ENCODE measurements at regions not wholly inside any gene's neighbourhood (a gene's known extent, or its start where the extent isn't known, plus 50 kb on each side); places are given as distances from the start of the nearest gene placed in this dataset.

DNA sequence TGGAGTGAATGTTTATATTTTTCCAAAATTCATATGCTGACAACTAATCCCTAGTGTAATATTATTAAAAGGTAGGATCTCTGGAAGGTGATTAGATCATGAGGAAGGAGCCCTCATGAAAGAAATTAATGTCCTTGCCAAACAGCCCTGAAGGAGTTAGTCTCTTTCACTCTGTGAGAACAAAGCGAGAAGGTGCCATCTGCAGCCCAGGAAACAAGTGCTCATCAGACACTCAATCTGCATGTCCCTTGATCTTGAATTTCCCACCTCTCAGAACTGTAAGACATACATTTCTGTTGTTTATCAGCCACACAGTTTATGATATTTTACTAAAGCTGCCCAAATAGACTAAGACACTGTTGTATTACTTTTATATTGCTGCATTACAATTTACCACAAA lies 1283.4 kb downstream of the PCDH7 start:
- Histone ChIP-seq H3K4me3 (ENCODE audit: low read depth, low read length, poor library complexity, severe bottlenecking) (no peak overlapping the region), H3K27ac (ENCODE audit: low read depth, low read length, poor library complexity, severe bottlenecking) (no peak overlapping the region), H3K9me3 (ENCODE audit: low read depth, low read length, poor library complexity, severe bottlenecking) (no peaks in the 10 kb centered on the region), H3K4me1 (ENCODE audit: insufficient read depth, low read length, poor library complexity, severe bottlenecking) (peaks cover 12% of the 10 kb centered on the region), H3K36me3 (ENCODE audit: insufficient read depth, low read length, poor library complexity, severe bottlenecking) (no peaks in the 10 kb centered on the region), H3K27me3 (replicated peaks; ENCODE audit: insufficient read depth, low read depth, low read length, poor library complexity) (no peaks in the 10 kb centered on the region)
- BruUV-seq (replicated peaks): no TSS peak
- ChIA-PET POLR2A (ENCODE audit: low non-redundant PET) (no interaction called here), CTCF (no interaction called here)
- no peak for TF ChIP-seq CTCF (conservative IDR thresholded peaks at IDR 0.05; ENCODE audit: low read depth, low read length)
- TF ChIP-seq EZH2 (IDR thresholded peaks at IDR 0.05; ENCODE audit: borderline replicate concordance, low read depth, low read length, poor library complexity, severe bottlenecking): no peak
- DNase-seq (ENCODE audit: low spot score): no peak
- intact Hi-C loops (cut with micrococcal nuclease; ENCODE audit: unreplicated experiment): no loop called here

- no peaks in the 10 kb centered on the region for H3K27me3 ChIP-seq (replicated peaks; ENCODE audit: insufficient read depth, low read depth, low read length, poor library complexity)
- H3K9me3 ChIP-seq (ENCODE audit: low read depth, low read length, poor library complexity, severe bottlenecking): no peaks in the 10 kb centered on the region
- DNase-seq (ENCODE audit: low spot score): no peak
- TF ChIP-seq EZH2 (IDR thresholded peaks at IDR 0.05; ENCODE audit: borderline replicate concordance, low read depth, low read length, poor library complexity, severe bottlenecking): no peak
- TF ChIP-seq CTCF (conservative IDR thresholded peaks at IDR 0.05; ENCODE audit: low read depth, low read length): no peak
- H3K36me3 ChIP-seq (ENCODE audit: insufficient read depth, low read length, poor library complexity, severe bottlenecking): no peaks in the 10 kb centered on the region
- H3K27ac ChIP-seq (ENCODE audit: low read depth, low read length, poor library complexity, severe bottlenecking): no peak overlapping the region
- intact Hi-C loops (cut with micrococcal nuclease; ENCODE audit: unreplicated experiment): no loop called here
- ChIA-PET POLR2A (ENCODE audit: low non-redundant PET) (no interaction called here), CTCF (no interaction called here)
- H3K4me3 ChIP-seq (ENCODE audit: low read depth, low read length, poor library complexity, severe bottlenecking): no peak overlapping the region
- no TSS peak for BruUV-seq (replicated peaks)
- no peaks in the 10 kb centered on the region for H3K4me1 ChIP-seq (ENCODE audit: insufficient read depth, low read length, poor library complexity, severe bottlenecking)
These were observed 1290.1 kb downstream of the PCDH7 start for GRCh38 chr4:32010221-32010620.

- BruUV-seq (replicated peaks): no TSS peak
- Histone ChIP-seq H3K4me3 (ENCODE audit: low read depth, low read length, poor library complexity, severe bottlenecking) (no peak overlapping the region), H3K4me1 (ENCODE audit: insufficient read depth, low read length, poor library complexity, severe bottlenecking) (no peaks in the 10 kb centered on the region), H3K36me3 (ENCODE audit: insufficient read depth, low read length, poor library complexity, severe bottlenecking) (no peaks in the 10 kb centered on the region), H3K27ac (ENCODE audit: low read depth, low read length, poor library complexity, severe bottlenecking) (no peak overlapping the region), H3K9me3 (ENCODE audit: low read depth, low read length, poor library complexity, severe bottlenecking) (no peaks in the 10 kb centered on the region), H3K27me3 (replicated peaks; ENCODE audit: insufficient read depth, low read depth, low read length, poor library complexity) (no peaks in the 10 kb centered on the region)
- TF ChIP-seq CTCF (conservative IDR thresholded peaks at IDR 0.05; ENCODE audit: low read depth, low read length) (no peak), EZH2 (IDR thresholded peaks at IDR 0.05; ENCODE audit: borderline replicate concordance, low read depth, low read length, poor library complexity, severe bottlenecking) (no peak)
- CTCF ChIA-PET: no interaction called here
- intact Hi-C loops (cut with micrococcal nuclease; ENCODE audit: unreplicated experiment): no loop called here
- DNase-seq (ENCODE audit: low spot score): no peak
- POLR2A ChIA-PET (ENCODE audit: low non-redundant PET): no interaction called here
These were observed 1301.9 kb downstream of the PCDH7 start for GRCh38 chr4:32022071-32022470.
